BJ (cell line): ENCODE measurements at regions not wholly inside any gene's neighbourhood (a gene's known extent, or its start where the extent isn't known, plus 50 kb on each side); places are given as distances from the start of the nearest gene placed in this dataset.

Experiments used
- CTCF ChIA-PET: fragments of 350-600 bp; formaldehyde crosslinking; extraction: SDS; loops from one replicate; lab custom pipeline; 2021; ENCODE audit warnings: antibody characterized with exemption, inconsistent platforms; lab: Yijun Ruan, JAX
- POLR2A ChIA-PET: fragments of 300-600 bp; sonication (Branson Sonifier 250); formaldehyde crosslinking; extraction: SDS; loops from one replicate; lab custom pipeline; 2021; ENCODE audit warnings: antibody characterized with exemption; lab: Charles Lee
- DNase-seq: peaks from one replicate; pipeline ENCODE4 v3.0.0-alpha.2; 2011; ENCODE audit warnings: low read depth
- H3K27me3 ChIP-seq: 2 replicates; pipeline ENCODE4 v1.6.0; 2011; ENCODE audit warnings: low read length; ENCODE audit not compliant: control insufficient read depth, insufficient read depth
- H3K36me3 ChIP-seq: 2 replicates; pipeline ENCODE4 v1.5.1; 2011; ENCODE audit warnings: low read length; ENCODE audit not compliant: control insufficient read depth, insufficient read depth
- H3K4me3 ChIP-seq: 2 replicates; pipeline ENCODE4 v1.5.1; 2011; ENCODE audit warnings: low read depth, mild to moderate bottlenecking, control low read depth, low read length
- CTCF ChIP-seq: IDR thresholded peaks from 2 replicates; pipeline ENCODE4 v1.5.1; 2011; ENCODE audit warnings: low read depth, mild to moderate bottlenecking, control low read depth, inconsistent platforms, low read length, moderate library complexity; ENCODE audit not compliant: insufficient read depth

GRCh38 chr5:167402671-167403070 lies 888.8 kb upstream of the WWC1 start:
- no peak for TF ChIP-seq CTCF
- Histone ChIP-seq H3K4me3 (no peak overlapping the region), H3K27me3 (no peaks in the 10 kb centered on the region), H3K36me3 (no peaks in the 10 kb centered on the region)
- ChIA-PET POLR2A (no interaction called here), CTCF (no interaction called here)
- no peak for DNase-seq

GRCh38 chr5:167406513-167406912 lies 884.9 kb upstream of the WWC1 start:
- ChIA-PET CTCF (no interaction called here), POLR2A (no interaction called here)
- Histone ChIP-seq H3K4me3 (no peak overlapping the region), H3K36me3 (no peaks in the 10 kb centered on the region), H3K27me3 (no peaks in the 10 kb centered on the region)
- no peak for TF ChIP-seq CTCF
- DNase-seq, result no peak

GRCh38 chr5:167412556-167412955 lies 878.9 kb upstream of the WWC1 start:
- ChIA-PET POLR2A (no interaction called here), CTCF (no interaction called here)
- H3K27me3 ChIP-seq, result no peaks in the 10 kb centered on the region
- no peaks in the 10 kb centered on the region for H3K36me3 ChIP-seq
- no peak overlapping the region for H3K4me3 ChIP-seq
- DNase-seq, result peak; percentile 13
- TF ChIP-seq CTCF, result no peak

GRCh38 chr5:167413506-167413905 lies 877.9 kb upstream of the WWC1 start:
- CTCF ChIA-PET, result no interaction called here
- H3K27me3 ChIP-seq, result no peaks in the 10 kb centered on the region
- POLR2A ChIA-PET, result no interaction called here
- no peak overlapping the region for H3K4me3 ChIP-seq
- no peak for DNase-seq
- TF ChIP-seq CTCF, result no peak
- H3K36me3 ChIP-seq, result no peaks in the 10 kb centered on the region

- ChIA-PET CTCF (no interaction called here), POLR2A (no interaction called here)
- no peak overlapping the region for H3K4me3 ChIP-seq
- no peaks in the 10 kb centered on the region for H3K27me3 ChIP-seq
- TF ChIP-seq CTCF, result no peak
- DNase-seq, result no peak
- H3K36me3 ChIP-seq, result no peaks in the 10 kb centered on the region
These were observed 876.8 kb upstream of the WWC1 start for GRCh38 chr5:167414611-167415010.
